ENCODE measurements at regions not wholly inside any gene's neighbourhood (a gene's known extent, or its start where the extent isn't known, plus 50 kb on each side); places are given as distances from the start of the nearest gene placed in this dataset.
"Not testable (repeated sequence)": the region's sequence is repeated elsewhere in the genome, so short reads cannot be mapped to it uniquely, and the experiment has no call there.

DNA sequence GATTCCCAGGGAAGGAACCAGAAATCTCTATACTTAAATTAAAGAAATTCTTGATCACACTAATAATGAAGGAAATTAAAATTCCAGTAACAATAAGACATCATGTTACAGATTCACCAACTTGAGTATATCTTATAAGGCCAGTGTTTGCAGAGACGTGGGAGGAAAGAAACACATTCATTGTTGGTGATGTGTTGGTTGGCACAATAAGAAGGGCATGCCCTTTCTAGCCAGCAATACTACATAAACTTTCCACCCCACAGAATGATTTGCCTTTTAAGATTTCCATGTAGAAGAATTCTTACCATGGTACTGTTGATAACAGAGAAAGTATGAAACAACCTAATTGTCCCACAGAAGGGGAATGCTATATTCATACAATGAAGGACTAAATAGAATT lies 581.5 kb downstream of the STIM2 start:
- Histone ChIP-seq H3K4me1 (ENCODE audit: control insufficient read depth, insufficient read depth, low read length) (no peaks in the 10 kb centered on the region), H3K4me3 (ENCODE audit: low read length) (no peak overlapping the region), H3K27ac (ENCODE audit: low read length) (no peak overlapping the region), H3K27me3 (ENCODE audit: control insufficient read depth, insufficient read depth) (no peaks in the 10 kb centered on the region), H3K9me3 (ENCODE audit: control insufficient read depth, low read length) (no peaks in the 10 kb centered on the region)
- intact Hi-C loops (cut with DNase I), result no loop called here
- DNase-seq (no peak), ATAC-seq (no peak)
- 66% methylated on average over 1 of the region's 1 CpG for WGBS

DNA sequence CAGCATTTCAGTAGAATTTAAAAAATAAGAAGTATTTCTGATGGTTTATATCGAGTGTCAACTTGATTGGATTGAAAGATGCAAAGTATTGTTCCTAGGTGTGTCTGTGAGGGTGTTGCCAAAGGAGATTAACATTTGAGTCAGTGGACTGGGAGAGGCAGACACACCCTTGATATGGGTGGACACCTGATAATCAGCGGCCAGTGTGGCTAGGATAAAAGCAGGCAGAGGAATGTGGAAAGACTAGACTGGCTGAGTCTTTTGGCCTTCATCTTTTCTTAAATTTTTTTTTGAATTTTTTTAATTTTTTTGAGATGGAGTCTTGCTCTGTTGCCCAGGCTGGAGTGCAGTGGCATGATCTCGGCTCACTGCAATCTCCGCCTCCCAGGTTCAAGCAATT lies 582.0 kb downstream of the STIM2 start:
- intact Hi-C loops (cut with DNase I); ATAC-seq; DNase-seq; H3K4me3 ChIP-seq (ENCODE audit: low read length); H3K4me1 ChIP-seq (ENCODE audit: control insufficient read depth, insufficient read depth, low read length); H3K27ac ChIP-seq (ENCODE audit: low read length); H3K27me3 ChIP-seq (ENCODE audit: control insufficient read depth, insufficient read depth); H3K9me3 ChIP-seq (ENCODE audit: control insufficient read depth, low read length): not testable (repeated sequence)
- WGBS, result 87% methylated on average over 4 of the region's 4 CpGs

DNA sequence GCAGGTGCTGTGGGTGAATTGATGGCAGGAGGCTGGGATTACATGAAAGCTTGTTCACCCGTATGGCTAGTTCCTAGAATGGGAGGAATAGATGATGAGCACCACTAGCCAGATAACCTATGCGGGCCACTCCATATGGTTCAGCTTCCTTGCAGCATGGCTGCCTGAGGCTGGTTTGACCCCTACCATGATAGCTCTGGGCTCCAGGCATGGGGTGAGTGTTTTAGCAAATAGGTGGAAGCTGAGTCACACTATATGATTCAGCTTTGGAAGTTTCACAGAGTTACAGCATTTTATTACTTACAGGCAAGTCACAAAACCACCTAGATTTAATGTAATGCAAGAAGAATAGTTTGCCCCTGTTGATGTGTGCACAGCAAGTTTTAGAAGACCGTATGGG lies 603.2 kb downstream of the STIM2 start:
- no peak for DNase-seq
- H3K9me3 ChIP-seq (ENCODE audit: control insufficient read depth, low read length), result no peaks in the 10 kb centered on the region
- no peaks in the 10 kb centered on the region for H3K27me3 ChIP-seq (ENCODE audit: control insufficient read depth, insufficient read depth)
- no peak overlapping the region for H3K4me3 ChIP-seq (ENCODE audit: low read length)
- intact Hi-C loops (cut with DNase I), result no loop called here
- WGBS, result 82% methylated on average over 3 of the region's 3 CpGs
- no peak overlapping the region for H3K27ac ChIP-seq (ENCODE audit: low read length)
- no peaks in the 10 kb centered on the region for H3K4me1 ChIP-seq (ENCODE audit: control insufficient read depth, insufficient read depth, low read length)
- ATAC-seq, result no peak

DNA sequence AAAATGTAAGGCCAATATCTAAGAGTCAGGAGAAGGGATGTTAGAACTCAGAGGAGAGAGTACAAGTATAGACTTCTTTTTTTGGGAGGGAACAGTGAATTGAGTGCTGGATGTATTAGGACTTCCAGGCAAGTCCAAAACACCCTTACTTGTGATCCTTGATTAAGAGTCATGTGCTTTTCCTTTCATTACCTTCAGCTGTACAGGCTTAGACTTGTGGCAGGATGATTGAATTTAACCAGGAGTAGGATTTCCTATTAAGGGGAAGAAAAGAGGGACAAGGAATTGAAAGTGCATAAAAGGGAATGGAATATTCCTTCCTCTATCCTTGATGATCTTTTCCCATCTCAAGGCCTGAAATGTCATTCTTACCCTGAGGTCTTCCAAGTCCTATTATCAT lies 606.7 kb downstream of the STIM2 start:
- Histone ChIP-seq H3K27me3 (ENCODE audit: control insufficient read depth, insufficient read depth) (no peaks in the 10 kb centered on the region), H3K9me3 (ENCODE audit: control insufficient read depth, low read length) (no peaks in the 10 kb centered on the region), H3K4me1 (ENCODE audit: control insufficient read depth, insufficient read depth, low read length) (no peaks in the 10 kb centered on the region), H3K4me3 (ENCODE audit: low read length) (no peak overlapping the region), H3K27ac (ENCODE audit: low read length) (no peak overlapping the region)
- no peak for DNase-seq
- intact Hi-C loops (cut with DNase I), result no loop called here
- ATAC-seq, result no peak

DNA sequence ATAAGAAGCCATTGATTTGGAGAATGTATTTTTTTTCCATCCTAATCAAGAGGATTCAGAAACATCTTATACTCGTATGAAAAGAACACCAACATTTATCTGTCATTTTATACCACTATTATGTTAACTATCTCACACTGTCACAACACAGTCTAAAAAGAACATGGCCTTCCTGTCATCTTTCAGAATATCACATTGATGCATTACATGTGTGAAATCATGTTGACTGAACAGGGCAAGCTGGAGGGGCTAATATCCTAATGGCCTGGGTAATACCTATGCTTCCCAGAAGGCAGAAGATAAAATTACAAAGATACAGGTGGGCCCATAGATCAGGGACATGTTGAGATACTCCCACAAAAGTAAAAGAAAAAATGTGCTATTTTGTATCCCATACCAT lies 611.7 kb downstream of the STIM2 start:
- H3K9me3 ChIP-seq (ENCODE audit: control insufficient read depth, low read length), result no peaks in the 10 kb centered on the region
- H3K27me3 ChIP-seq (ENCODE audit: control insufficient read depth, insufficient read depth), result no peaks in the 10 kb centered on the region
- H3K4me1 ChIP-seq (ENCODE audit: control insufficient read depth, insufficient read depth, low read length), result no peaks in the 10 kb centered on the region
- ATAC-seq (no peak), DNase-seq (no peak)
- H3K27ac ChIP-seq (ENCODE audit: low read length), result no peak overlapping the region
- 74% methylated on average over 1 of the region's 1 CpG for WGBS
- no peak overlapping the region for H3K4me3 ChIP-seq (ENCODE audit: low read length)
- intact Hi-C loops (cut with DNase I), result no loop called here

DNA sequence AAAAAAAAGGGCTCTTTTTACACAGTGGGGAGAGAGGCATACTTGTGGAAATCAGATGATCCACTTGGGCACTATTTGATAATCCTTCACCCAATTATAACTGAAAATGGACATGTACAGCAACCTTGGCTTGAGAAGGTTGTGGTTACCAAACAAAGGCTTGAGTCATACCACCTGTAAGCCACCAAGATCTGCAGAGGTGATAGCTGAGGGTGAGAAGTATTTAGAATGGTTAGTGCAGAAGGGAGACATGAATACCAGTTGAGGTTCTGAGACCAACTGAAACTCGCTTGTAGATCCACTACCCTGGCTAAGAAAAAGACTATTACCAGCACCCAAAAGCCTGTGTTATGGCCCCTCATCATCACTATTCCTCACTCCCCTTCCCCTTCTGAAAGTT lies 614.0 kb downstream of the STIM2 start:
- no peaks in the 10 kb centered on the region for H3K4me1 ChIP-seq (ENCODE audit: control insufficient read depth, insufficient read depth, low read length)
- WGBS, result 90% methylated on average over 1 of the region's 1 CpG
- H3K9me3 ChIP-seq (ENCODE audit: control insufficient read depth, low read length), result no peaks in the 10 kb centered on the region
- no peak overlapping the region for H3K4me3 ChIP-seq (ENCODE audit: low read length)
- intact Hi-C loops (cut with DNase I), result no loop called here
- H3K27me3 ChIP-seq (ENCODE audit: control insufficient read depth, insufficient read depth), result no peaks in the 10 kb centered on the region
- no peak overlapping the region for H3K27ac ChIP-seq (ENCODE audit: low read length)
- ATAC-seq, result no peak
- DNase-seq, result no peak

DNA sequence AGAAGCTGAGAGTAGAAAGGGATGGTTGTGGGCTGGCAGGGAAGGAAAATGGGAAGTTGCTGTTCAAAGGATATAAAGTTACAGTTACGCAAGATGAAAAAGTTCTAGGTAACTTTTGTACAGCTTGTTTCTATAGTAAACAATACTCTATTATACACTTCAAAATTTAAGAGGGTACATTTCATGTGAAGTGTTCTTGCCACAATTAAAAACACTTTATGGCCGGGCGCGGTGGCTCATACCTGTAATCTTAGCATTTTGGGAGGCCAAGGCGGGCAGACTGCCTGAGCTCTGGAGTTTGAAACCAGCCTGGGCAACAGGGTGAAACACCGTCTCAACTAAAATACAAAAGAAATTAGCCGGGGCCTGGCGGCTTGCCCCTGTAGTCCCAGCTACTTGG lies 623.6 kb downstream of the STIM2 start:
- no peaks in the 10 kb centered on the region for H3K9me3 ChIP-seq (ENCODE audit: control insufficient read depth, low read length)
- intact Hi-C loops (cut with DNase I), result no loop called here

DNA sequence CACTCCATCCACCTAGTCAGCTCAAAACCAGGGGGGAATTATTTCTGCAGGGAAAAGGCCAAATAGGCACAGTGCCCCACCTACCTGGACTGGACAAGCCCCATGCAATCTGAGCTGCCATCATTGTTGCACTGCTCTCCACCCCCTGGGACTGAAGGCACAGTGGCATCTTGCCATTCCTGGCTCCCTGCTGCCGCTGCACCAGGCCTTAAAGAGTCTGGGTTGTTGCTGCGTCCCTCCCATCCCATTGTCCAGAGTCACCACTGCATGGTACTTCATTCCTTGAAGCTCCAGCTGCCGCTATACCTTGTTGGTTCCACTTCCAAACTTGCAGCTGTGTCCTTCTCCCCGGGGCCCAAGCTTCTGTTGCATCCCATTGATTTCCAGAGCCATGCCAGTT lies 629.7 kb downstream of the STIM2 start:
- H3K9me3 ChIP-seq (ENCODE audit: control insufficient read depth, low read length), result no peaks in the 10 kb centered on the region
- H3K27me3 ChIP-seq (ENCODE audit: control insufficient read depth, insufficient read depth), result no peaks in the 10 kb centered on the region
- H3K4me3 ChIP-seq (ENCODE audit: low read length), result no peak overlapping the region
- H3K27ac ChIP-seq (ENCODE audit: low read length), result no peak overlapping the region
- WGBS, result 86% methylated on average over 4 of the region's 4 CpGs
- intact Hi-C loops (cut with DNase I), result no loop called here
- no peaks in the 10 kb centered on the region for H3K4me1 ChIP-seq (ENCODE audit: control insufficient read depth, insufficient read depth, low read length)
- no peak for DNase-seq
- no peak for ATAC-seq

More for the DNA sequence above, 623.6 kb downstream of the STIM2 start:
- whole genome bisulfite sequencing, result 96% methylated on average over 8 of the region's 8 CpGs
- H3K4me3 ChIP-seq (ENCODE audit: low read length), result no peak overlapping the region
- H3K27me3 ChIP-seq (ENCODE audit: control insufficient read depth, insufficient read depth), result no peaks in the 10 kb centered on the region
- H3K27ac ChIP-seq (ENCODE audit: low read length), result no peak overlapping the region
- ATAC-seq, result no peak
- no peaks in the 10 kb centered on the region for H3K4me1 ChIP-seq (ENCODE audit: control insufficient read depth, insufficient read depth, low read length)
- DNase-seq, result no peak

DNA sequence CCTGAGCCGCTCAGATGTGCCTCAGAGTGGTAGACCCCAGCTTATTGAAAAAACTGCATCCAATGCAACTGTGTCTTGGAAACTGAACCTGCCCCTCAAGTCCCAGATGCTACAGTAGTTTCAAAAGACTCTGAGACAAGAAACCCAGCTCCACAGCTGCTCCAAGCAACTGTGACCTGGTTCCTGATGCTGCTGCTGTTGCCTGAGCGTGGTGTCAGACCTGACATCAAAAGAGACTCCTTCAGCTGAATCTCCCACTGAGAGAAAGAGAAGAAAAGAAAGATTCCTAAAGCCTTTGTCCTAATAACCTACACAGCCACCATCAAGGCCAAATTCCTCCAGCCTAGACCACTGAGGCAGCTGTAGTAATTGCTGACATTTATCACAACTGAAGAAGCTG lies 630.1 kb downstream of the STIM2 start:
- Histone ChIP-seq H3K27ac (ENCODE audit: low read length) (no peak overlapping the region), H3K9me3 (ENCODE audit: control insufficient read depth, low read length) (no peaks in the 10 kb centered on the region), H3K27me3 (ENCODE audit: control insufficient read depth, insufficient read depth) (no peaks in the 10 kb centered on the region), H3K4me1 (ENCODE audit: control insufficient read depth, insufficient read depth, low read length) (no peaks in the 10 kb centered on the region), H3K4me3 (ENCODE audit: low read length) (no peak overlapping the region)
- intact Hi-C loops (cut with DNase I), result no loop called here
- WGBS, result 83% methylated on average over 2 of the region's 2 CpGs
- ATAC-seq (no peak), DNase-seq (no peak)

DNA sequence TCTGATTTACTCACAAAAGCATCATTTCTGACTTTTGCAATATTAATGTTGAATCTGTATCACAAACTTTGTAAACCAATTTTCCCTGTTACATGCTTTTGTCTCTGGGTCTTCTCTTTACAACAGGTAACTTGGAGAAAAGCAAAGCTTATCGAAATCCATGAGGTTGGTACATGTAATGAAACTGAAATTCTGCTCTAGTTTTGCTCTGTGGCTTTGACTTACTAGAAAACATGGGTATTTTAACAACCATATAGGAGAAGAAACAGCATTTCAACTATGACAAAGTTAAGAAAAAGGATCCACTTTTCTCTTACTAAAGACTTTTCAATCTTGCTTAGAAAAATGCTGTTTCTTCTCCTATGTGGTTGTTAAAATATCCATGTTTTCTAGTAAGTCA lies 645.8 kb downstream of the STIM2 start:
- Histone ChIP-seq H3K27me3 (ENCODE audit: control insufficient read depth, insufficient read depth) (no peaks in the 10 kb centered on the region), H3K9me3 (ENCODE audit: control insufficient read depth, low read length) (no peaks in the 10 kb centered on the region), H3K4me1 (ENCODE audit: control insufficient read depth, insufficient read depth, low read length) (no peaks in the 10 kb centered on the region), H3K27ac (ENCODE audit: low read length) (no peak overlapping the region), H3K4me3 (ENCODE audit: low read length) (no peak overlapping the region)
- WGBS, result 78% methylated on average over 1 of the region's 1 CpG
- no peak for DNase-seq
- no peak for ATAC-seq
- intact Hi-C loops (cut with DNase I), result no loop called here

DNA sequence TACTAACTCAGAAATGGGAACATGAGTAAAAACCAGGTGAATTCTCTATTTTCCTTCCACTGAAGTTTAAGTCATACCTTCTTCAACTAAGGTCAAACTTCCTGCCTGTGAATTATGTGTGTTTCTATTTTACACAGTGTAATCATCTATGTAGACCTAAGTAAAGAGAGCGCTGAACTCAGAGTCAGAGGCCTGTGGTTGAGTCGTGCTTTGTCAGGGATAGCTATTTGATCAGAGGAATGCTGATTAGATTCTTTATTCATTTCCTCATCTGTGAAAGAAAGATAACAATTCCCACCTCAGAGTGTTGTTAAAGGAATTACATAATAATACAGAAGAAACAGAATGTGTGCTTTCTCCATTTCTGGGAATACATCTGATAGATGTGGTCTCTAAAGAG lies 654.1 kb downstream of the STIM2 start:
- Histone ChIP-seq H3K4me1 (ENCODE audit: control insufficient read depth, insufficient read depth, low read length) (no peaks in the 10 kb centered on the region), H3K9me3 (ENCODE audit: control insufficient read depth, low read length) (no peaks in the 10 kb centered on the region), H3K4me3 (ENCODE audit: low read length) (no peak overlapping the region), H3K27me3 (ENCODE audit: control insufficient read depth, insufficient read depth) (no peaks in the 10 kb centered on the region), H3K27ac (ENCODE audit: low read length) (no peak overlapping the region)
- no peak for ATAC-seq
- WGBS, result 64% methylated on average over 2 of the region's 2 CpGs
- no peak for DNase-seq
- intact Hi-C loops (cut with DNase I), result no loop called here

DNA sequence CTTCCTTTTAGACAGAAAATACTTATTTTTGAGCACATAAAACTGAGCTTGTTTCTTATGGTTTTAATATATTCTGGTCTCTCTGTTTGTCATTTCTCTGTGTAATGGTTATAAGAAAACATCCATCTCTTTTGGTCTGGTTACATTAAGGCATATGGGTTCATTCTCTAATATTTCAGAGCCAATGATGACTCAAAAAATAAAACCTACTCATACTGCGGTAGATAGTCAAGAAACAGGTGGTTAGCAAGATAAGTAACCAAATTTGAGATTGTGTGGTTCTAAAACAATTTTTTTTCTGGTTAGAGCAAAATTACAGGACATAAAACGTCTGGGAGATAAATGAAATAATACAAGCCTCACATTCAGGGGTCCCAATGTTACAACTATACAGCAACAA lies 654.5 kb downstream of the STIM2 start:
- H3K9me3 ChIP-seq (ENCODE audit: control insufficient read depth, low read length), result no peaks in the 10 kb centered on the region
- WGBS, result 56% methylated on average over 2 of the region's 2 CpGs
- no peak overlapping the region for H3K27ac ChIP-seq (ENCODE audit: low read length)
- H3K4me3 ChIP-seq (ENCODE audit: low read length), result no peak overlapping the region
- no peak for ATAC-seq
- DNase-seq, result no peak
- H3K4me1 ChIP-seq (ENCODE audit: control insufficient read depth, insufficient read depth, low read length), result no peaks in the 10 kb centered on the region
- H3K27me3 ChIP-seq (ENCODE audit: control insufficient read depth, insufficient read depth), result no peaks in the 10 kb centered on the region
- intact Hi-C loops (cut with DNase I), result no loop called here
